CD4-positive, alpha-beta T cell treated with Interleukin-17A for 1 hour (primary cell): ENCODE measurements at regions not wholly inside any gene's neighbourhood (a gene's known extent, or its start where the extent isn't known, plus 50 kb on each side); places are given as distances from the start of the nearest gene placed in this dataset.
"Not testable (repeated sequence)": the region's sequence is repeated elsewhere in the genome, so short reads cannot be mapped to it uniquely, and the experiment has no call there.

Source experiments
- DNase-seq: peaks from one replicate; pipeline ENCODE4 v3.0.0-alpha.2; 2020

DNA sequence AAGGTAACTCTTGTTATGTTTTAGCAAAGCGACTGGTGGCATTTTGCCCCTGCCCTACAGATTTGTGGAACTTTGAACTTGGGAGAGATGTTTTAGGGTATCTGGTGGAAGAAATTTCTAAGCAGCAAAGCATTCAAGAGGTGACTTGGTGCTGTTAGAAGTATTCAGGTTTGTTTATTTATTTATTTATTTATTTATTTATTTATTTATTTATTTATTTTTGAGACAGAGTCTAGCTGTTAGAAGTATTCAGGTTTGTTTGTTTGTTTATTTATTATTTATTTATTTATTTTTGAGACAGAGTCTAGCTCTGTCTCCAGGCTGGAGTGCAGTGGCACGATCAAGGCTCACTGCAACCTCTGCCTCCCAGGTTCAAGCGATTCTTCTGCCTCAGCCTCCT is 89.8 kb upstream of the DDHD1 start:
- DNase-seq: not testable (repeated sequence)

DNA sequence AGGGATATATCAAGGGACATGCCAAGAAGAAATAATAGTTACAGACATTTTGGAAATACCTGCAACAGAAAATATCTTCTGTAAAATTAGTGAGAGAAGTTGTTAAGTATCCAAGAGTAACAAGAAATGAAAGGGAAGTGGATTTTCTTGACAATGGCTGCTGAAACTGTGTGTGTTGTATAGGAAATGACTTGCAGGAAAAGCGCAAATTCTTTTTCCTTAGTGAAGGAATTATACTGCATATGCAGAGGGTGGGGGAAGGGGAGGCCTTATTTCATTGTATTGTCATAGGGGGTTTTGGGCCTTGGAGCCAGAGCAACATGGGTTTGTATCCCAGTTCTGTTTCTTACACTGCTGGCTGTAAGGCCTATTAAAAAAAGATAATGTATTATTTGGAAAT is 84.4 kb upstream of the DDHD1 start:
- DNase-seq: no peak

DNA sequence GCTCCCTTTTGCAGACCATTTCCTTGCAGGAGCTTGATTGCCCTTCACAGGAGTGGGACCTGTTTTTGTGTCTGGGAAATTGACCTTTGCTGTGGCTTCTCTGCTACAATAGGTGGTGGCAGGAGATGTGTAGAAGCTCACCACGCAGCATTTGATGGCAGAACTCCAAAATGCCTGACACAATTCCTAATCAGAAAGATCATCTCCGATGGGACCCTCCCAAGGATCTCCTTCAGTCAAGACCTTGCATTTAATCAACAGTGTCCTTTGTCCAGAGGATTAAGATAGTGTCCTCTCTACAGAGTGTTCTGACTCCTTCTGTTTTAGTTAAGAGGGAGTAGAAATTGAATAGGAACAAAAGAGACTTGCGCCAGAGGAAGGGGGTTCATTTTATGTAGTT is 83.6 kb upstream of the DDHD1 start:
- no peak for DNase-seq

DNA sequence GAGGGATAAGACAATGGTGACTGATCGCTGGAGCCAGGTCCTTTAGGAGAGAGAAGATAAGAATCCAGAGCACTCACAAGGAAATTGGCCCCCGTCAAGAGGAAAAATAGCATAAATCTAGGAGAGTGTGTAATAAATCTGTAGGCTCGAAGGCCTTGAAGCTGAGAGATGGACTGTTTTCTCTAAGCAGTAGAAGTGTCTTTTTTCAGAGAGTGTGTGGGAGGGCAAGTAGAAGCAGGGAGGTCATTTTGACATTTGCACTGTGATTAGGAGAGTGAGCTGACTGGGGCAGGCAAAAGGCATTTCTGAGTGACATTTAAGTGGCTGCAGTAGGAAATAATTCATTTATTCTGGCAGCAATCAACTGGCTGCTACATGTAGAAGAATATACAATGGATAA is 78.0 kb upstream of the DDHD1 start:
- no peak for DNase-seq

DNA sequence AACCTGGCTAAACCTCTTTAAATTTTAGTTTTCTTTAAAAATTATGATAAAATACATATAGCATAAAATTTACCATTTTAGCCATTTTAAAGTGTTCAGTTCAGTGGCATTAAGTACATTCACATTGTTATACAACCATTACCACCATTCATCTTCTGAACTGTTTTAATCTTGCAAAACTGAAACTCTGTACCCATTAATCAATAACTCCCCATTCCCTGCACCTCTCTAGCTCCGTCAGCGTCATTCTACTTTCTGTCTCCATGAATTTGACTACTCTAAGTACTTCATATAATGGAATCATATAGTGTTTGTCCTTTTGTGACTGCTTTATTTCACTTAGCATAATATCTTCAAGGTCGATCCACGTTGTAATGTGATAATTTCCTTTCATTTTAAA is 75.8 kb upstream of the DDHD1 start:
- no peak for DNase-seq

DNA sequence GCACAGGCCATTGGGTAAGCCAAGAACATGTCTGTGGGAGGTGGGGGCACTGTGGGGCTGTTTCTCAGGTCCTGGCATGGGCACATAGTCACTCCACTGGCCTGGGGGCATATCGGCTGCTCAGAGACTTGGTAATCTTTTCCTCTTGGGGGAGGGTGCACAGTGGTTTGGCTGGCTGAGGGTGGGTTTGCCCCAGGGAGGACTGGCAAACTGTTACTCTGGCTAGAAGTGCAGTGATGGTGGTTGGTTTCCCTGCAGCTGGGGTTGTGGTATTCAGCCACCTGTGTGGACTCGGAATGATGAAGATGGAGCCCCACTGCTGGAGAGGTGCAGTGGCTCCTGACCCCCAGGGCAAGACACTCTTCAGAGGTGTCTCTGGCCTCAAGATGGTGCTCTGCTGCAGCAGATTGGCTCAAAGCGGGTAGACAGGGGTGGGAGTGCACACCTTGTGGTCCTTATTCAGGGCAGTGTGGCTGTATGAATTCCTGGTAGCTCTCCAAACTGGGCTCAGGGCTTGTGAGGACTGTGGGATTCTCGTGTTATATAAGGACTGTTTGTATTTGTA is 74.1 kb upstream of the DDHD1 start:
- DNase-seq: no peak

DNA sequence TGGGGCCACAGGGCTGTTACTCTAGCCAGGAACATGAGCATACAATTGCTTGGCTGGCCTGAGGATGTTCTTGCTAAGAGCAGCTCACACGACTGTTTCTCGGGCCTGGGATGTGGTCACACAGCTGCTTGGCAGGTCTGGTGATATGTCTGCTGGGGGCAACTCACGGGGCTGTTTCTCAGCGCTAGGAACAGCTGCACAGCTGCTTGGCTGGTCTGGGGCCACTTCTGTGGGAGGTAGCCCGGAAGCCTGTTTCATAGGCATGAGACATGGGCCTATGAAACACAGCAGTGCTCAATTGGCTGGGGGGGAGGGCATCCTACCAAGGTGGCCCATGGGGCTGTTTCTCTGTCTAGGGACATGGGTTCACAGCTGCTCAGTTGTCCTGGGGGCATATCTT is 73.4 kb upstream of the DDHD1 start:
- no peak for DNase-seq

DNA sequence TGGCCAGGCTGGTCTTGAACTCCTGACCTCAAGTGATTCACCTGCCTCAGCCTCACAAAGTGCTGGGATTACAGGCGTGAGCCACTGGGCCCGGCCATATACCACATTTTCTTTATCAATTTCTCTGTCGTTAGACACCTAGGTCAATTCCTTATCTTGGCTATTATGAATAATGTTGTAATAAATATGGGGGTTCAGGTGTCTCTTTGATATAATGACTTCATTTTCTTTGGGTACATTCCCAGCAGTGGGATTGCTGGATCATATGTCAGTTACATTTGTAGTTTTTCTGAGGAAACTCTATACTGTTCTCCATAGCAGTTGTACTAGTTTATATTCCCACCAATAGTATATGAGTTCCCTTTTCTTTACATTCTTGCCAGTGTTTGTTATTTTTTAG is 67.8 kb upstream of the DDHD1 start:
- no peak for DNase-seq

DNA sequence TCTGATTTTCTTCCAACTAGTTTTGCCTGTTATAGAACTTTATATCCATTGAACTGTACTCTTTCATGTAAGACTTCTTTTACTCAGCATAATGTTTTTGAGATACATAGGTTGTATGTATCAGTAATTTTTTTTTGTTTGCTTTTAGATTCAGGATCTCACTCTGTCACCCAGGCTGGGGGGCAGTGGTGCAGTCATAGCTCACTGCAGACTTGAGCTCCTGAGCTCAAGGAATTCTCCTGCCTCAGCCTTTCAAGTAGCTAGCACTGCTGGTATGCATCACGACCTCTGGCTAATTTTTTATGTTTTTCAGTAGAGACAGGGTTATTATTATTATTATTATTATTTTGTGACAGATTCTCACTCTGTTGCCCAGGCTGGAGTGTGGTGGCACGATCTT is 65.0 kb upstream of the DDHD1 start:
- DNase-seq: no peak

DNA sequence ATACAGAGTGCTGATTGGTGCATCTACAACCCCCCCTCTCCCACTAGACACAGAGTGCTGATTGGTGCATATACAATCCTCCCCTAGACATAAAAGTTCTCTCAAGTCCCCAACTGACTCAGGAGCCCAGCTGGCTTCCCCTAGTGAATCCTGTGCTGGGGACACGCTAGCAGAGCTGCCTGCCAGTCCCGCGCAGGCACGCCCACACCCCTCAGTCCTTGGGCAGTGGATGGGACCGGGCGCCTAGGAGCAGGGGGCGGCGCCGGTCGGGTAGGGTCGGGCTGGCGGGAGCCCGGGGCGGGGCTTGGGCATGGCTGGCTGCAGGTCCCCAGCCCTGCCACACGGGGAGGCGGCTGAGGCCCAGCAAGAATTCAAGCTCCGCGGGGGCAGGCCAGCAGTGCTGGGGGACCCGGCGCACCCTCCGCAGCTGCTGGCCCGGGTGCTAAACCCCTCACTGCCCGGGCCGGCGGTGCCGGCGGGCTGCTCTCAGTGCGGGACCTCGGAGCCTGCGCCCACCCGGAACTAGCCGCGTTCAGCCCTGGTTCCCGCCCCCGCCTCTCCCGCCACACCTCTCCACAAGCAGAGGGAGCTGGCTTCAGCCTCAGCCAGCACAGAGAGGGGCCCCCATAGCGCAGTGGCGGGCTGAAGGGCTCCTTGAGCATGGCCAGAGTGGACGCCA is 64.3 kb upstream of the DDHD1 start:
- DNase-seq: peak; percentile 73

DNA sequence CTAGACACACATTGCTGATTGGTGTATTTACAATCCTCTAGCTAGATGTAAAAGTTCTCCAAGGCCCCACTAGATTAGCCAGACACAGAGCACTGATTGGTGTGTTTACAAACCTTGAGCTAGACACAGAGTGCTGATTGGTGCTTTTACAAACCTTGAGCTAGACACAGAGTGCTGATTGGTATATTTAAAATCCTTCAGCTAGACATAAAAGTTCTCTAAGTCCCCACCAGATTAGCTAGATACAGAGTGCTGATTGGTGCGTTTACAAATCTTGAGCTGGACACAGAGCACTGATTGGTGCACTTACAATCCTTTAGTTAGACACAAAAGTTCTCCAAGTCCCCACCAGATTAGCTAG is 63.8 kb upstream of the DDHD1 start:
- not testable (repeated sequence) for DNase-seq

DNA sequence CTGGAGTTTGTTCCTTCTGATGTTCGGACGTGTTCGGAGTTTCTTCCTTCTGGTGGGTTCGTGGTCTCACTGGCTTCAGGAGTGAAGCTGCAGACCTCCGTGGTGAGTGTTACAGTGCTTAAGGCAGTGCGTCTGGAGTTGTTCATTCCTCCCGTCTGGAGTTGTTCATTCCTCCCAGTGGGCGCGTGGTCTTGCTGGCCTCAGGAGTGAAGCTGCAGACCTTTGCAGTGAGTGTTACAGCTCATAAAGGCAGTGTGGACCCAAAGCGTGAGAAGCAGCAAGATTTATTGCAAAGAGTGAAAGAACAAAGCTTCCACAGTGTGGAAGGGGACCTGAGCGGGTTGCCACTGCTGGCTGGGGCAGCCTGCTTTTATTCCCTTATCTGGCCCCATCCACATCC is 63.4 kb upstream of the DDHD1 start:
- not testable (repeated sequence) for DNase-seq

DNA sequence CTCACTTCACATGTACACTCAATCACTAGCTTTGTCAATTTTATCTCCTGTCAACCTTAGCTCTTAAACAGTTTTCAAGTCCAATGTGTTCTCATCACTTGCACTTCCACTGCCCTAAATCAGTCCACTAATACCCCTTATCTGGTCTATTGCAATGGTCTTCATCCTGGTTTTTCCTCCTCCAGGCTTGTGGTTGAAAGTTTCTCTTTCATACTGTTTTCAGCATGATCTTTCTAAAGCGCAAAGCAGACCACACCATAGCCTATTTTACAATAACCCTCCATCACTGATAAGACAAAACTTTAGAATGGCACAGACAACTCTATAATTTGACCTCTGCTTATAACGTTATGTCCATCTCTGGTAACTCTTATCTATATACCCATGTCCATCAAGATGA is 62.0 kb upstream of the DDHD1 start:
- no peak for DNase-seq

DNA sequence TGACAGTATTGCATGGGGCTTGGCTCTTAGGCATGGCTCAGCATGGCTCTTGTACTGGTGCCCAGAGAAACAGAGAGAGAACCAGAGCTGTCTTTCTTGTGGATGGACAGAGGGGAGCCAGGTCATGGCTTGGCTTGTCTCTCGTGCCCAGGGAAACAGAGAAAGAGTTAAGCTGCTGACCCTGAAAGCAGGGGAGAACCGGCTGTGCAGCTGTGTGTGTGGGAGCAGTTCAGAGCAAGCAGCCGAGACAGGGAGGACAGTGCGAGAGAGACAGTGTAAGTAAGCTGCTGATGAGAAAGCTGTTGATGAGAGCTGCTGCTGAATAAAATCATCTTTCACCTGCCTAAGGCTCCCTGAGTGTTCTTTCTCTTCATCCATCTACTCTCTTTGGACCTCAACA is 61.3 kb upstream of the DDHD1 start:
- DNase-seq: no peak

DNA sequence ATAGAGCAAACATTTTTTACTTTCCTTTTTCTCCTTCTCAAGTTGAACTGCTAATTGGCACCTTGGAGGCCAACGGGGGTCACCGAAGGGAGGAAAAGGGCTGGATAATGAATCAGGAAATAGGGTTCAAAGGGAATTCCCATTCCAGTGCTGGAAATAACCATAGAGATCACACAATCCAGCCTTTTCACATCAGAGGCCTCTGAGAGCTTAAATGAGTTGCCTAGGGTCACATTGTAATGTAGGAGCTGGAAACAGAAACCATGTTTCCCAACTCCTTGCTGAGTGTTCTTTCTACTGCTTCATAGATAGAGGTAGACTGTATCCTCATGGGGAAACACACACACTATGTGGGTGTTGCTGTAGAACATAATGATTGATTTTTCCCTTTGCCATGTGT is 60.6 kb upstream of the DDHD1 start:
- DNase-seq: no peak

DNA sequence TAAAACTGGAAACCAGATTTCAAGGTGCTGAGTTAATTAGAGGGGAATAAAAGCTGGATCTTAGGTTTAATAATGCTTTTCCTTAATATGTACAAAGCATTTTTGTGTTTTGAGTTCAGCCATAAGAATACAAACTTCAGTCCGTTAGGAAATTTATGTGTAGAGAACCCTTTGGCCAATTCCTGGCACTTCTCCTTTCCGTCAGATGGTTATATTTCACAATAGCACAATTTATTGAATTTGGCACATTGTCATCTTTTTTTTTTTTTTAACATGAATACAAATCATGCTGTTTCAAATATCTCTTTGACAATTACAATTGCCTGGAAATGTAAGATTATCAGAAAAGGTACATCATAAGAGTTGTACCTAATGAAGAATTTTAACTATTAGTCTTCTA is 56.2 kb upstream of the DDHD1 start:
- no peak for DNase-seq
